Breast epithelium (tissue), 3 donors: ENCODE measurements at regions not wholly inside any gene's neighbourhood (a gene's known extent, or its start where the extent isn't known, plus 50 kb on each side); places are given as distances from the start of the nearest gene placed in this dataset.

Experiments used
- CTCF ChIP-seq, 3 donors: fragments of 450-650 bp; IDR thresholded peaks; one replicate each; pipeline ENCODE4 v1.5.1; 2016 to 2017; ENCODE audit warnings: antibody characterized with exemption in 3 of 3, mild to moderate bottlenecking in 3 of 3, moderate library complexity in 3 of 3
- POLR2A ChIP-seq: fragments of 450-650 bp; IDR thresholded peaks from one replicate; pipeline ENCODE4 v1.6.1; 2016; ENCODE audit warnings: antibody characterized with exemption, mild to moderate bottlenecking, moderate library complexity

GRCh38 chr20:52309181-52309580, 117.6 kb upstream of the ZFP64 start:
- TF ChIP-seq POLR2A (no peak), CTCF (IDR thresholded peaks at IDR 0.05) (no peak)
